GM23338 (cell line): ENCODE measurements at regions not wholly inside any gene's neighbourhood (a gene's known extent, or its start where the extent isn't known, plus 50 kb on each side); places are given as distances from the start of the nearest gene placed in this dataset.

Experiments
- ATAC-seq: fragments of 200-7000 bp; cut with Tn5 transposase; 3 replicates; pipeline ENCODE4 v1.9.1; 2020
- DNase-seq: peaks from one replicate; pipeline ENCODE4 v3.0.0-alpha.2; 2015; ENCODE audit warnings: low spot score
- H2AFZ ChIP-seq: fragments of 200-600 bp; sonication (generic); 2 replicates; pipeline ENCODE4 v1.8.0; 2016; ENCODE audit warnings: antibody characterized with exemption, mild to moderate bottlenecking, moderate library complexity
- H3F3A ChIP-seq: fragments of 200-600 bp; sonication (generic); replicated peaks from 2 replicates; pipeline ENCODE4 v1.8.0; 2017; ENCODE audit warnings: antibody characterized with exemption, mixed run types, low read depth
- H3K27ac ChIP-seq: fragments of 200-600 bp; sonication (generic); 2 replicates; pipeline ENCODE4 v1.6.1; 2016; ENCODE audit warnings: low read depth
- H3K27me3 ChIP-seq: fragments of 200-600 bp; sonication (generic); 2 replicates; pipeline ENCODE4 v1.8.0; 2016; ENCODE audit warnings: mild to moderate bottlenecking, mixed run types, moderate library complexity; ENCODE audit not compliant: insufficient read depth
- H3K36me3 ChIP-seq: fragments of 200-600 bp; sonication (generic); 2 replicates; pipeline ENCODE4 v1.8.0; 2016; ENCODE audit warnings: mild to moderate bottlenecking; ENCODE audit not compliant: insufficient read depth
- H3K4me1 ChIP-seq: fragments of 200-600 bp; sonication (generic); 2 replicates; pipeline ENCODE4 v1.8.0; 2016; ENCODE audit warnings: mild to moderate bottlenecking, moderate library complexity; ENCODE audit not compliant: insufficient read depth
- H3K4me2 ChIP-seq: fragments of 200-600 bp; sonication (generic); 2 replicates; pipeline ENCODE4 v1.7.1; 2017; ENCODE audit warnings: mixed run types
- H3K4me3 ChIP-seq: fragments of 200-600 bp; sonication (generic); 2 replicates; pipeline ENCODE4 v1.6.1; 2016; ENCODE audit warnings: mixed run types
- H3K79me2 ChIP-seq: fragments of 200-600 bp; sonication (generic); replicated peaks from 2 replicates; pipeline ENCODE4 v1.8.0; 2017; ENCODE audit warnings: mild to moderate bottlenecking; ENCODE audit not compliant: insufficient read depth
- H3K9me2 ChIP-seq: fragments of 200-600 bp; sonication (generic); 2 replicates; pipeline ENCODE4 v1.8.0; 2017; ENCODE audit not compliant: insufficient read depth
- H4K20me1 ChIP-seq: fragments of 200-600 bp; sonication (generic); replicated peaks from 2 replicates; pipeline ENCODE4 v1.8.0; 2017; ENCODE audit warnings: mild to moderate bottlenecking; ENCODE audit not compliant: insufficient read depth
- H3K27ac Mint-ChIP-seq: 2 replicates; pipeline ENCODE4 v1.8.0; 2020; ENCODE audit warnings: inconsistent platforms, mild to moderate bottlenecking, moderate library complexity, mixed read lengths
- H3K27me3 Mint-ChIP-seq: 3 replicates; pipeline ENCODE4 v1.8.0; 2022; ENCODE audit warnings: low read depth, mild to moderate bottlenecking, moderate library complexity, mixed read lengths, inconsistent platforms; ENCODE audit not compliant: insufficient read depth, poor library complexity
- H3K36me3 Mint-ChIP-seq: 3 replicates; pipeline ENCODE4 v1.8.0; 2021; ENCODE audit warnings: low read depth, mild to moderate bottlenecking, inconsistent platforms, moderate library complexity, mixed read lengths
- H3K4me1 Mint-ChIP-seq: 3 replicates; pipeline ENCODE4 v1.8.0; 2020; ENCODE audit warnings: mild to moderate bottlenecking, inconsistent platforms, mixed read lengths
- H3K4me3 Mint-ChIP-seq: 3 replicates; pipeline ENCODE4 v1.8.0; 2021; ENCODE audit warnings: moderate library complexity, mild to moderate bottlenecking, inconsistent platforms, mixed read lengths
- H3K9me3 Mint-ChIP-seq: 3 replicates; pipeline ENCODE4 v1.8.0; 2020; ENCODE audit warnings: moderate library complexity, mild to moderate bottlenecking, inconsistent platforms, mixed read lengths
- CREB1 ChIP-seq: fragments of 250-450 bp; sonication (Bioruptor Pico); IDR thresholded peaks from 2 replicates; pipeline ENCODE4 v1.5.0; 2020; ENCODE audit warnings: low read depth, mild to moderate bottlenecking, moderate library complexity
- CTCF ChIP-seq, 2 experiments: fragments of 200-600 bp in 1 of 2; sonication (generic) in 1 of 2; conservative IDR thresholded peaks; 2 replicates each; pipeline versions ENCODE4 v1.5.1 to v1.6.1; 2016 to 2017; ENCODE audit warnings: antibody characterized with exemption in 2 of 2, low read depth in 2 of 2, mild to moderate bottlenecking in 2 of 2, moderate library complexity in 1 of 2
- ETS1 ChIP-seq: IDR thresholded peaks from 2 replicates; pipeline ENCODE4 v1.6.1; 2016; ENCODE audit warnings: antibody characterized with exemption
- EZH2 ChIP-seq: fragments of 200-600 bp; sonication (generic); IDR thresholded peaks from one replicate; pipeline ENCODE4 v1.8.0; 2017; ENCODE audit warnings: antibody characterized with exemption, mild to moderate bottlenecking, low read depth; ENCODE audit not compliant: unreplicated experiment
- EZH2phosphoT487 ChIP-seq: fragments of 200-600 bp; sonication (generic); IDR thresholded peaks from one replicate; pipeline ENCODE4 v1.8.1; 2018; ENCODE audit warnings: antibody characterized with exemption; ENCODE audit not compliant: unreplicated experiment
- JUNB ChIP-seq: IDR thresholded peaks from one replicate; pipeline ENCODE4 v1.6.1; 2016; ENCODE audit warnings: antibody characterized with exemption; ENCODE audit not compliant: unreplicated experiment
- NANOG ChIP-seq: IDR thresholded peaks from 2 replicates; pipeline ENCODE4 v1.6.1; 2016; ENCODE audit warnings: antibody characterized with exemption, borderline replicate concordance
- POLR2AphosphoS5 ChIP-seq: IDR thresholded peaks from 2 replicates; pipeline ENCODE4 v1.6.1; 2016; ENCODE audit warnings: antibody characterized with exemption, low read depth
- REST ChIP-seq: IDR thresholded peaks from one replicate; pipeline ENCODE4 v1.6.1; 2018; ENCODE audit warnings: antibody characterized with exemption; ENCODE audit not compliant: unreplicated experiment
- STAT1 ChIP-seq: IDR thresholded peaks from one replicate; pipeline ENCODE4 v1.6.1; 2016; ENCODE audit warnings: antibody characterized with exemption; ENCODE audit not compliant: unreplicated experiment
- ZNF114 ChIP-seq: fragments of 250-450 bp; sonication (Bioruptor Pico); IDR thresholded peaks from 2 replicates; pipeline ENCODE4 v1.5.0; 2020; ENCODE audit warnings: mild to moderate bottlenecking, moderate library complexity
- ZNF331 ChIP-seq: fragments of 250-450 bp; sonication (Bioruptor Pico); IDR thresholded peaks from 2 replicates; pipeline ENCODE4 v1.5.0; 2020; ENCODE audit warnings: low read depth, mild to moderate bottlenecking, moderate library complexity
- ZNF462 ChIP-seq: fragments of 250-450 bp; sonication (Bioruptor Pico); IDR thresholded peaks from 2 replicates; pipeline ENCODE4 v1.5.0; 2020; ENCODE audit warnings: mild to moderate bottlenecking, moderate library complexity

DNA sequence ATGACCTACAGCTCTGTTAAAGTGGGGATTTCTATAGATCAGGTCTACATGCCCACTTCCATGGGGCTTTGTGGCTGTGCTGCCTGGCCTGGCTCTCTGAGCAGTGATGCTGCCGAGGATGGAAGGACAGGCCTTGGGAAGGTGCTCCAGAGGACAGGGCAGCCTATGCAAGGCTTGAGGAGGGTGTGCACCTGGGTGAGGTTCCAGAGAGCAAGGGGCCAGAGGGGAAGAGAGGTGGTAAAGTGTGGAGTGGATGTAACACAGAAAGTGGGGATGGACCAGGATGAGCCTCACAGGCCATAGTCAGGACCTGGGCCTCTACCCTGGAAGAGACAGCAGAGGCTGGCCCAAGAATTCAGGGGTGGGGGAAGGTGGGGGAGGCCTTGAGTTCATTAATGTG is 826.4 kb downstream of the DCDC2C start (continued):
- no peak for TF ChIP-seq ZNF331 (CRISPR knock-in tag)

DNA sequence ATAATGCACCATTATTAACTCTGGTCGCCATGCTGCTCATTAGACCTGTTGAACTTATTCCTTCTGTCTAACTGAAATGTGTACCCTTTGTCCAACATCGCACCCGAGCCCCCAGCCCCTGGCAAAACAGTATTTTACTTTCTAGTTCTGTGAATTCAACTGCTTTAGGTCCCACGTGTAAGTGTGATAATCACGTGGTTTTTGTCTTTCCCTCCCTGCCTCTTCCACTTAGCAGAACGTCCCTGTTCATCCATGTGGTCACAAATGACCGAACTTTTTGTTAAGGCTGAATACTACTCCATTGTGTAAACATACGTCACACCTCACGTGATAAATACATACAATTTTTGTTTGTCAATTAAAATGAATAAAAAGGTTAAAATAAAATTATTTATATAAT is 826.9 kb downstream of the DCDC2C start:
- Histone ChIP-seq H3K4me1 (no peaks in the 10 kb centered on the region), H3K9me2 (no peaks in the 10 kb centered on the region), H4K20me1 (no peaks in the 10 kb centered on the region), H2AFZ (no peak overlapping the region), H3K27ac (no peak overlapping the region), H3K4me3 (no peak overlapping the region), H3K27me3 (no peaks in the 10 kb centered on the region), H3K4me2 (no peak overlapping the region), H3K36me3 (no peaks in the 10 kb centered on the region), H3K79me2 (no peaks in the 10 kb centered on the region), H3F3A (no peaks in the 10 kb centered on the region)
- Mint-ChIP-seq H3K36me3 (no peaks in the 10 kb centered on the region), H3K4me3 (no peak overlapping the region), H3K4me1 (peaks cover 4% of the 10 kb centered on the region; the same call in 2 of the 3 replicates), H3K27me3 (peaks cover 5% of the 10 kb centered on the region), H3K27ac (no peak overlapping the region), H3K9me3 (peaks cover 52% of the 10 kb centered on the region)
- no peak for DNase-seq
- ATAC-seq: no peak
- TF ChIP-seq STAT1: no peak
- TF ChIP-seq JUNB: no peak
- TF ChIP-seq EZH2phosphoT487: no peak
- no peak for TF ChIP-seq CTCF (conservative IDR thresholded peaks at IDR 0.05; ENCODE audit: low read depth in 2 of 2)
- TF ChIP-seq CREB1 (CRISPR knock-in tag): no peak
- no peak for TF ChIP-seq NANOG
- TF ChIP-seq EZH2: no peak
- no peak for TF ChIP-seq ZNF462
- TF ChIP-seq ZNF331 (CRISPR knock-in tag): no peak
- no peak for TF ChIP-seq ZNF114 (CRISPR knock-in tag)
- no peak for TF ChIP-seq REST
- no peak for TF ChIP-seq ETS1
- no peak for TF ChIP-seq POLR2AphosphoS5
